ENCODE measurements at regions not wholly inside any gene's neighbourhood (a gene's known extent, or its start where the extent isn't known, plus 50 kb on each side); places are given as distances from the start of the nearest gene placed in this dataset.

DNA sequence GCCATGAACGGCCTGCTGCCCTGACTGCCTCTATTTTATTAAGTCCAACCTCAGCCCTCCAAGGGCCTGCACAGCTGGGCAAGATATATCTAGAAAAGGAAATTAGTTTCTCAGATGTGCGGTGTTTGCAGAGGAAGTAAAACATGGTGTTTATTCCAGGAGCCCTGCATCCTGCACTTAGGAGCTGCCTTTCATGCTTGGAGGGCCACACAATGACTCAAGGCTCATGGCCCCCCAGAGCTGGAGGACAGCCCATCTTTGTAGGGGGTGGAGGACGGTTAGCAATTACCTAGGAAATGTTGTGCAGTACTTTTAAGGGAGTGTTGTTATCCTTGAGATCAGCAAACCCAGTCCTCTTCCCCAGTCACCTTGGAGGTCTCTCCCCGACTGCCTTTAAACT lies 80.5 kb downstream of the COPRS start:
- TF ChIP-seq, protein P1, sequence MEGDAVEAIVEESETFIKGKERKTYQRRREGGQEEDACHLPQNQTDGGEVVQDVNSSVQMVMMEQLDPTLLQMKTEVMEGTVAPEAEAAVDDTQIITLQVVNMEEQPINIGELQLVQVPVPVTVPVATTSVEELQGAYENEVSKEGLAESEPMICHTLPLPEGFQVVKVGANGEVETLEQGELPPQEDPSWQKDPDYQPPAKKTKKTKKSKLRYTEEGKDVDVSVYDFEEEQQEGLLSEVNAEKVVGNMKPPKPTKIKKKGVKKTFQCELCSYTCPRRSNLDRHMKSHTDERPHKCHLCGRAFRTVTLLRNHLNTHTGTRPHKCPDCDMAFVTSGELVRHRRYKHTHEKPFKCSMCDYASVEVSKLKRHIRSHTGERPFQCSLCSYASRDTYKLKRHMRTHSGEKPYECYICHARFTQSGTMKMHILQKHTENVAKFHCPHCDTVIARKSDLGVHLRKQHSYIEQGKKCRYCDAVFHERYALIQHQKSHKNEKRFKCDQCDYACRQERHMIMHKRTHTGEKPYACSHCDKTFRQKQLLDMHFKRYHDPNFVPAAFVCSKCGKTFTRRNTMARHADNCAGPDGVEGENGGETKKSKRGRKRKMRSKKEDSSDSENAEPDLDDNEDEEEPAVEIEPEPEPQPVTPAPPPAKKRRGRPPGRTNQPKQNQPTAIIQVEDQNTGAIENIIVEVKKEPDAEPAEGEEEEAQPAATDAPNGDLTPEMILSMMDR (IDR thresholded peaks at IDR 0.05; ENCODE audit: control extremely low read depth in 1 of 3, insufficient read depth in 1 of 3, low read depth in 1 of 3, low read length in 3 of 3) = no peak
- no peak for TF ChIP-seq POLR2A (IDR thresholded peaks at IDR 0.05; ENCODE audit: control extremely low read depth in 1 of 2, low read depth in 2 of 2, low read length in 2 of 2)

Data from H1 (cell line).